KMS-11 (cell line): ENCODE measurements at regions not wholly inside any gene's neighbourhood (a gene's known extent, or its start where the extent isn't known, plus 50 kb on each side); places are given as distances from the start of the nearest gene placed in this dataset.

Experiments
- H2AFZ ChIP-seq: fragments of 200-600 bp; sonication (generic); 2 replicates; pipeline ENCODE4 v1.6.1; 2016; ENCODE audit warnings: antibody characterized with exemption, mixed run types, low read depth
- H3K27ac ChIP-seq: fragments of 200-600 bp; sonication (generic); 2 replicates; pipeline ENCODE4 v1.6.1; 2016; ENCODE audit warnings: mild to moderate bottlenecking, mixed run types
- H3K27me3 ChIP-seq: fragments of 200-600 bp; sonication (generic); 2 replicates; pipeline ENCODE4 v1.6.1; 2017; ENCODE audit warnings: mild to moderate bottlenecking, low read depth, mixed run types, moderate library complexity; ENCODE audit not compliant: insufficient read depth
- H3K36me3 ChIP-seq: fragments of 200-600 bp; sonication (generic); 2 replicates; pipeline ENCODE4 v1.6.1; 2017; ENCODE audit warnings: mild to moderate bottlenecking, mixed run types; ENCODE audit not compliant: insufficient read depth
- H3K4me1 ChIP-seq: fragments of 200-600 bp; sonication (generic); 2 replicates; pipeline ENCODE4 v1.6.1; 2016; ENCODE audit warnings: mild to moderate bottlenecking, low read depth, mixed run types; ENCODE audit not compliant: poor library complexity, severe bottlenecking
- H3K4me2 ChIP-seq: fragments of 200-600 bp; sonication (generic); 2 replicates; pipeline ENCODE4 v1.7.0; 2016; ENCODE audit warnings: mild to moderate bottlenecking, mixed run types
- H3K4me3 ChIP-seq: fragments of 200-600 bp; sonication (generic); IDR thresholded peaks from 2 replicates; pipeline ENCODE4 v1.6.1; 2017; ENCODE audit warnings: low read depth, low read length, mixed read lengths; ENCODE audit not compliant: insufficient read depth
- H3K79me2 ChIP-seq: fragments of 200-600 bp; sonication (generic); 2 replicates; pipeline ENCODE4 v1.6.1; 2016; ENCODE audit warnings: low read depth, mixed run types; ENCODE audit not compliant: insufficient read depth
- H3K9ac ChIP-seq: fragments of 200-600 bp; sonication (generic); 2 replicates; pipeline ENCODE4 v1.6.1; 2016; ENCODE audit warnings: mild to moderate bottlenecking, mixed run types
- H4K20me1 ChIP-seq: fragments of 200-600 bp; sonication (generic); 2 replicates; pipeline ENCODE4 v1.6.1; 2016; ENCODE audit warnings: mild to moderate bottlenecking, mixed run types; ENCODE audit not compliant: insufficient read depth
- CTCF ChIP-seq: fragments of 200-600 bp; sonication (generic); conservative IDR thresholded peaks from 2 replicates; pipeline ENCODE4 v1.6.1; 2017; ENCODE audit warnings: low read depth, mild to moderate bottlenecking, antibody characterized with exemption, low read length, moderate library complexity, mixed read lengths

GRCh38 chr15:61315471-61315870 lies 86.4 kb upstream of the RORA start:
- no peak overlapping the region for H2AFZ ChIP-seq
- no peaks in the 10 kb centered on the region for H3K79me2 ChIP-seq
- H3K9ac ChIP-seq, result no peak overlapping the region
- no peak for TF ChIP-seq CTCF
- no peak overlapping the region for H3K4me3 ChIP-seq
- H4K20me1 ChIP-seq, result no peaks in the 10 kb centered on the region
- H3K27ac ChIP-seq, result no peak overlapping the region
- no peaks in the 10 kb centered on the region for H3K36me3 ChIP-seq
- H3K4me1 ChIP-seq, result no peaks in the 10 kb centered on the region
- H3K4me2 ChIP-seq, result no peak overlapping the region
- H3K27me3 ChIP-seq, result no peaks in the 10 kb centered on the region

- no peak overlapping the region for H3K4me2 ChIP-seq
- no peak overlapping the region for H2AFZ ChIP-seq
- H3K27ac ChIP-seq, result no peak overlapping the region
- no peaks in the 10 kb centered on the region for H3K36me3 ChIP-seq
- H3K27me3 ChIP-seq, result no peaks in the 10 kb centered on the region
- no peaks in the 10 kb centered on the region for H3K79me2 ChIP-seq
- no peaks in the 10 kb centered on the region for H4K20me1 ChIP-seq
- no peaks in the 10 kb centered on the region for H3K4me1 ChIP-seq
- no peak for TF ChIP-seq CTCF
- H3K9ac ChIP-seq, result no peak overlapping the region
- H3K4me3 ChIP-seq, result no peak overlapping the region
Measured at GRCh38 chr15:61314427-61314826, 85.3 kb upstream of the RORA start.

- Histone ChIP-seq H3K4me1 (no peaks in the 10 kb centered on the region), H2AFZ (no peak overlapping the region), H3K9ac (no peak overlapping the region), H4K20me1 (no peaks in the 10 kb centered on the region), H3K36me3 (no peaks in the 10 kb centered on the region), H3K4me3 (no peak overlapping the region), H3K27me3 (no peaks in the 10 kb centered on the region), H3K4me2 (no peak overlapping the region), H3K27ac (no peak overlapping the region), H3K79me2 (no peaks in the 10 kb centered on the region)
- no peak for TF ChIP-seq CTCF
Measured at GRCh38 chr15:61309617-61310016, 80.5 kb upstream of the RORA start.

- Histone ChIP-seq H3K4me2 (no peak overlapping the region), H3K79me2 (no peaks in the 10 kb centered on the region), H3K9ac (no peak overlapping the region), H3K4me1 (no peaks in the 10 kb centered on the region), H3K36me3 (no peaks in the 10 kb centered on the region), H4K20me1 (no peaks in the 10 kb centered on the region), H3K27ac (no peak overlapping the region), H2AFZ (no peak overlapping the region), H3K4me3 (no peak overlapping the region), H3K27me3 (no peaks in the 10 kb centered on the region)
- TF ChIP-seq CTCF, result no peak
Measured at GRCh38 chr15:61309031-61309511, 80.0 kb upstream of the RORA start.
